ENCODE measurements at regions not wholly inside any gene's neighbourhood (a gene's known extent, or its start where the extent isn't known, plus 50 kb on each side); places are given as distances from the start of the nearest gene placed in this dataset.

DNA sequence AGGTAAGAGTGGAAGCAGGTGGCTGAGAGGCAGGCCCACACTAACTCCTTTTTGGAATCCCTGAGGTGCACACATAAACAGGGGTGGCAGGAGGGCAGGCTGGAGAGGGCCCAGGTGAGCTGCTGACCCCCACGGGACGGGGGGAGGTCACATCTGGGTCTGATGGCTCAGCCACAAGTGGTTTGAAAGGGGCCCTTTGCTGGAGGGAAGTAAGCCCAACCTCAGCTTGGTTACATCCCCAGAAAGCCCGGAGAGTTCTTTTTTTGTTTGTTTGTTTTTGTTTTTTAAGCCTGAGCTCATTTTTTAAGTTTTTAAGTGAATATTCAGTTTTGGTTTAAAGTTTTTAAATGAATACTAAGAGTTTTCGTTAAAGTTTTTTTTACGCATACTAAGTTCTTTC, 72.8 kb upstream of the CUX1 start:
- no peak overlapping the region for H3K27ac ChIP-seq
- TF ChIP-seq CTCF (conservative IDR thresholded peaks at IDR 0.05) (no peak), ZFX (IDR thresholded peaks at IDR 0.05) (no peak)

DNA sequence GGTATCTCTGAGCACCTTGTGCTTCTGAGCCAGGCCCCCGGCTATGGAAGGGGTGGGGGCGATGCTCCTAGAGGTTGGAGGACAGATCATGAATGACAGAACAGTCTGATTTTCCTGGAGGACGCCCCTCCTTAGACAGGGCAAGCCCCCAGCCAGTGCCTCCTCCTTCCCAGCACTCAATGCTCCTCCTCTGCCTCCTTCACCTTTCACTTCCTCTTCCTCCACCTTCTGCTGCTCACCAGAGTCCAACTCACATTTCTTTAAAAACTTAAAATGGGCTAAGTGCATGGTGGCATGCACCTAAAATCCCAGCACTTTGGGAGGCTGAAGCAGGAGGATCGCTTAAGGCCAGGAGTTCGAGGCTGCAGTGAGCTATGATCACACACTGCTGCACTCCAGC, 71.1 kb upstream of the CUX1 start:
- no peak for TF ChIP-seq ZFX (IDR thresholded peaks at IDR 0.05)
- no peak for TF ChIP-seq CTCF (conservative IDR thresholded peaks at IDR 0.05)
- no peak overlapping the region for H3K27ac ChIP-seq

DNA sequence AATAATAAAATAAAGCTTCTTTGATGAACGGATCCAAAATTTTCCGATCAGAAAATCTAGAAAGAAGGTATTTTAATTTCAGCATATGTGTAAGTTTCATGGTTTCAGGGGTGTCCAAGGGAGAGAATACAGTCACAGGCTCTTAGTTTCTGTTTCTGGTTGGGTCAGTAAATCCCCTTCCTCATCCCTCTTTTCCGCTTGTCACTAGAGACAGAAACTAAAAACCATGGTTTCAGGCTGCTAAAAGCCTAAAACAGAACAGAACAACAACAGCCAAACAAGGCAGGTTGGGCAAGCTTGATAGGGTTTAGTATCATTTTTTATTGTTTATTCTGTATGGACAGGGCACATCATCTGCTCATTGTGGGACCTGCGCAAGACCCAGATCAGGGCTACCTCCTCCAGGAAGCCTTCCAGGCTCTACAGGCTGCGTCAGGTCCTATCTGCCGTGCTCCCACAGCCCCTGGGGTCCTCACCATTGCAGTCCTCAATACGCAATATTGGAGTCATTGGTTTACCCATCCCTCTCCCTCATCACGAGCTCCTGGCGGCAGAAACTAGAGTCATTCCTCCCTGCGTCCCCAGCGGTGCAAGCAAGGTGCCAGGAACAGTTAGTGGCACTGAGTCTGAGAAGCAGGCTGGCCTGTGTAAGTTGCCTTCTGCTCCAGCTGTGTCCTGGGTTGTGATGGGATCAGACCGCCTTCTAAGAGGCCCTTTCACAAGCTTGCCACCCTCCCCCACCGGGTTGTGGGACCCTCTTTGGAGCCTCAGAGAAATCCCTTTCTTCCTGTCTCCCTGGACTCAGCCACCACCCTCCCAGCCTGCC, 70.2 kb upstream of the CUX1 start:
- TF ChIP-seq ZFX (IDR thresholded peaks at IDR 0.05): no peak
- no peak overlapping the region for H3K27ac ChIP-seq

DNA sequence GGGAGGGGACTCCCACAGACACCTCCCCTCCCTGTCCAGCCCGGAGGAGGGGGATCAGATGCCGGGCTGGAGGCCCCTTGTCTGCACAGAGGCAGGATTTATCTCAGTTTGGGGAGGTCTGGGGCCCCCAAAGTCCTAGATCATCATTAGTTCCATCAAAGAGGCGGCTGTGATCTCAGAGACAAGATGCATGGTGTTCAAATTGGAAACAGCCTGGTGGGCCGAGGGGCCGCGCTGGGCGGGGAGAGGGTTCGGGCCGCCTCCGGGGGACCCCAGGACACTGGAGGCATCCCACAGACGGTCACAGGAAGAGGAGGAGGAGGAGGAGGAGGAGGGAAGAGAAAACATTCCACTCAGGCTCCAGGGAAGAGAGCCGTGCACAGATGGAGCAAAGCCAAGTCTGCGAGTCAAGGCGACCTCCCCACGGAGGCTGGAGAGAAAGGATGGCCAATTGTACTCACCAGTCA, 69.5 kb upstream of the CUX1 start:
- no peak for TF ChIP-seq ZFX (IDR thresholded peaks at IDR 0.05)
- no peak for TF ChIP-seq CTCF (conservative IDR thresholded peaks at IDR 0.05)
- no peak overlapping the region for H3K27ac ChIP-seq

- TF ChIP-seq ZFX (IDR thresholded peaks at IDR 0.05): no peak
- no peak for TF ChIP-seq CTCF (conservative IDR thresholded peaks at IDR 0.05)
- no peak overlapping the region for H3K27ac ChIP-seq
Measured at GRCh38 chr7:101749891-101750290, 67.5 kb upstream of the CUX1 start.

- H3K27ac ChIP-seq: no peak overlapping the region
- TF ChIP-seq ZFX (IDR thresholded peaks at IDR 0.05): no peak
- no peak for TF ChIP-seq CTCF (conservative IDR thresholded peaks at IDR 0.05)
Measured at GRCh38 chr7:101753316-101753715, 64.1 kb upstream of the CUX1 start.

- TF ChIP-seq CTCF (conservative IDR thresholded peaks at IDR 0.05): no peak
- no peak for TF ChIP-seq ZFX (IDR thresholded peaks at IDR 0.05)
- no peak overlapping the region for H3K27ac ChIP-seq
Measured at GRCh38 chr7:101754424-101755159, 62.8 kb upstream of the CUX1 start.
